ENCODE measurements at regions not wholly inside any gene's neighbourhood (a gene's known extent, or its start where the extent isn't known, plus 50 kb on each side); places are given as distances from the start of the nearest gene placed in this dataset.

DNA sequence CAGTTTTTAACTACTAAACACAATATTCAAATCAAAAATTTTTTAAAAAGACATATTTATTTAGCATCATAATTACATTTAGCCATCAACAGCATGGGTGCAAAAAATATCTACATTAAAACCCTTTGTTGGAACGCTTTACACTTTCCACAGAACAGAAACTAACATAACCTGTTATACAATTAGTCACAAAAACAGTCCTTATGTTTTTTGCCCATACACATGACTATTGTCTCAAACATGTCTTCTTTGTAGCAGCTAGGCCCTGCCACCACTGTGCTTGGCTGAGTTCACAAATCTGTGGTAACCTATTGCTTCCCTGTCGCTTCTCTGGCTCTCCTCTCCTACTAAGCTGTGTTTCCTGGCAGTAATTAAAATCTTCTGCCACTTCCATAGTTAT is 1350.0 kb upstream of the ADGRL2 start:
- DNase-seq (no peak), ATAC-seq (no peak)
- Mint-ChIP-seq H3K27me3 (no peaks in the 10 kb centered on the region), H3K36me3 (ENCODE audit: low read depth) (no peaks in the 10 kb centered on the region), H3K4me1 (no peaks in the 10 kb centered on the region), H3K27ac (no peak overlapping the region), H3K4me3 (no peak overlapping the region)
- H3K9me3 ChIP-seq (ENCODE audit: control insufficient read depth, low read length, poor library complexity, severe bottlenecking): no peaks in the 10 kb centered on the region

DNA sequence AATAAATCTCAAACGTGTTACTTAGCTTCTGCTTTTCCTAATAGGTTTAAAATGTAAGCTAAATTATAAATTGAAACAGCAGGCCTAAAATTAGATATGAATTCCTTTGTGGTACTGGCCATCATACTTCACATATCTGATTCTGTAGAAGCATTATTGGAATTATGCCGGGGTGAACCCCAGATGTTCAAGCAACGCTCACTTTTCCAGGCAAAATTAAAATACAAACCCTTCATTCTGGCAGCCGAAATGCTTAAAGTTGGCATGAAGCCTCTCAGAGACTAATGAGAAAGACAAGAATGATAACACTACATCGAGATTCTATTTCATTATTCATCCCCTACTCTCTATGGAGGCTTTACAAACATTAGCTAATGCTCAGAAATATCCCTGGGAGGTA is 1352.7 kb upstream of the ADGRL2 start:
- no peak overlapping the region for H3K27ac Mint-ChIP-seq
- H3K4me1 Mint-ChIP-seq: no peaks in the 10 kb centered on the region
- H3K27me3 Mint-ChIP-seq: no peaks in the 10 kb centered on the region
- no peaks in the 10 kb centered on the region for H3K36me3 Mint-ChIP-seq (ENCODE audit: low read depth)
- no peak overlapping the region for H3K4me3 Mint-ChIP-seq
- no peaks in the 10 kb centered on the region for H3K9me3 ChIP-seq (ENCODE audit: control insufficient read depth, low read length, poor library complexity, severe bottlenecking)
- ATAC-seq: no peak
- no peak for DNase-seq

DNA sequence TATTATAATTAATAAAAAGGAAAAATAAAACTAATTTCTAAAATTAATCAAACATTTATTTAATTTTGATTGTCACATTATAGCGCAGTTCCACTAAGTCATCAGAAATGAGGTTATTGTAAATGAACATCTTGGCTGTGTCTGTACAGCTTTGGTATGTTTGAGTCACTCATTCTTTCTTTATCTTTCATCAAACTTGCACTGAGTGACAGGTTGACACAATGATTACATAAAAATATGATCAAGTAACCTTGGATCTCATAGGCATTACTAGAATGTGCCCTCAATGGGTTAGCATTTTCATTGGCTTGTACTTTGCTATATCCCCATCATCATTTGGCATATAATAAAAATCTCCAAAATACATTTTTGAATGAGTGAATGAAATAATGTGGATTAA is 1353.2 kb upstream of the ADGRL2 start:
- H3K9me3 ChIP-seq (ENCODE audit: control insufficient read depth, low read length, poor library complexity, severe bottlenecking): no peaks in the 10 kb centered on the region
- no peaks in the 10 kb centered on the region for H3K4me1 Mint-ChIP-seq
- ATAC-seq: no peak
- H3K27ac Mint-ChIP-seq: no peak overlapping the region
- H3K4me3 Mint-ChIP-seq: no peak overlapping the region
- H3K27me3 Mint-ChIP-seq: no peaks in the 10 kb centered on the region
- no peak for DNase-seq
- H3K36me3 Mint-ChIP-seq (ENCODE audit: low read depth): no peaks in the 10 kb centered on the region

DNA sequence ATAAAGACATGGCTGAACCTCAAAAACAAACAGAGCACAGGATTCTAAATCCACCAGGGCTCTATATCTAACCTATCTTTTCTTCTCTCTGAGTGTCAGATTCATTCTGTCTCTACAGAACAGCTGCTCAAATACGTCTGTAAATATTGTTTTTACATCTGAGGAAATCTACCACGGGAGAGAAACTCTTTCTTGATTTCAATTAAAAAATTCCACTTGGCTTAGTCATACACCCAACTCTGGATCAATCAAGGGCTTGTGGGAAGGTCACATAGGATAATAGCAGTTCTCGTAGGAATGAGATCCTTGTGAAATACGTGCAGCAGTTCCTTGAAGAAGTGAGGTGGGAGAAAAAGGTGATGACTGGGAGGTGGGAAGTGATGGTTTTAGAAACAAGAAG is 1355.7 kb upstream of the ADGRL2 start:
- ATAC-seq: no peak
- H3K9me3 ChIP-seq (ENCODE audit: control insufficient read depth, low read length, poor library complexity, severe bottlenecking): no peaks in the 10 kb centered on the region
- Mint-ChIP-seq H3K27me3 (no peaks in the 10 kb centered on the region), H3K4me3 (no peak overlapping the region), H3K27ac (no peak overlapping the region), H3K36me3 (ENCODE audit: low read depth) (no peaks in the 10 kb centered on the region), H3K4me1 (no peaks in the 10 kb centered on the region)
- no peak for DNase-seq

DNA sequence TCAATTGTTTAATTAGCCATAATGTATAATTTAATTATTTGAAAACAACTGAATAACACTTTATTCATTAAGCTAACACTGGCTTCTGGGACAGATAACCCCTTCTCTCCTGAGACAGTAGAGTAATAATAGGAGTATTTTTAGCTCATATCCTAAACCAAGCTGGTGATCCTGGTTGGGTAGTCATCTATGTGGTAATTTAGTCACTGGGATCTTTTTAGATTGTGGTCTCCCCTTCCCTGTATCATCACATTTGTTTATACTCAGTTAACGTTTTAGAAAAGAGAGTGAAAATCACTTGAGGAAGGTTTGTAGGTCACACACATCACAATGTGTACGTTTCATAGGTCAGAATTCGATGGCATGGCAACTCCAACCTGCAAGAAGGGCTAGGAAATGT is 1356.6 kb upstream of the ADGRL2 start:
- Mint-ChIP-seq H3K27me3 (no peaks in the 10 kb centered on the region), H3K36me3 (ENCODE audit: low read depth) (no peaks in the 10 kb centered on the region), H3K27ac (no peak overlapping the region), H3K4me3 (no peak overlapping the region), H3K4me1 (no peaks in the 10 kb centered on the region)
- no peaks in the 10 kb centered on the region for H3K9me3 ChIP-seq (ENCODE audit: control insufficient read depth, low read length, poor library complexity, severe bottlenecking)
- ATAC-seq (no peak), DNase-seq (no peak)

DNA sequence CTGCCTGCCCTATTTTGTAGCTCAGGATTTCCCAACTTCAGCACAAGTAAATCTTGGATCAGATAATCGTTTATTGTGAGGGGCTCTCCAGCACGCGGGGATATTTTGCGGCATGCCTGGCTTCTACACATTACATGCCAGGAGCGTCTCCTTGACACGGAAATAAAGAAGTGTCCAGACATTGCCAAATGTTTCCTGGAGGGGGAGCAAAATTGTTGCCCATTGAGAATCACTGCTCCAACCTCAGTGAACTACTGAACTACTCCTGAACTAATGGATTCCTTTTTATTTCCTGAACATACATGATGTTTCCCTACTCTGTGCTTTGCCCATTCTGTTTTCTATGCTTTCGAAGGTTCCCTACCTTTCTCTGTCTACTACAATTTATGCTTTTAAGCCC is 1359.1 kb upstream of the ADGRL2 start:
- no peak overlapping the region for H3K4me3 Mint-ChIP-seq
- H3K9me3 ChIP-seq (ENCODE audit: control insufficient read depth, low read length, poor library complexity, severe bottlenecking): no peaks in the 10 kb centered on the region
- H3K4me1 Mint-ChIP-seq: no peaks in the 10 kb centered on the region
- no peak for ATAC-seq
- no peak for DNase-seq
- H3K36me3 Mint-ChIP-seq (ENCODE audit: low read depth): no peaks in the 10 kb centered on the region
- no peaks in the 10 kb centered on the region for H3K27me3 Mint-ChIP-seq
- H3K27ac Mint-ChIP-seq: no peak overlapping the region

DNA sequence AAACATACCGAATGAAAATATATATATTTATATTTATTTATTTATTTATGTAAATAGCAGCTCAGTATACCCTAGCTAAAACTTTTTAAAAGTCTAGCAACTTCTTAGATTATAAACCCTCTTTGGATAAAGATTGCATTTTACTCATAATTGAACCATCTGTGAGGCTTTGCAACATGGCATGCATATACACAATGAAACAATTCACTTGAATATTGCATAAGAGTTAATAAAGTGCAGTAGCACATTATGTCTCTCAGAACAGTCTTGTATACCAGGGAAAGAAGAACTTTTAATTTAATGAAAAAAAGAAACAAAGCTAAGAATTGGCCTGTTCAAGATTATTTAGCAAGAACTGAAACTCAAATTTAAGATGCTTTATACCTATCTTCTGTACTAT is 1363.9 kb upstream of the ADGRL2 start:
- no peaks in the 10 kb centered on the region for H3K27me3 Mint-ChIP-seq
- ATAC-seq: no peak
- DNase-seq: no peak
- no peaks in the 10 kb centered on the region for H3K4me1 Mint-ChIP-seq
- no peaks in the 10 kb centered on the region for H3K9me3 ChIP-seq (ENCODE audit: control insufficient read depth, low read length, poor library complexity, severe bottlenecking)
- H3K36me3 Mint-ChIP-seq (ENCODE audit: low read depth): no peaks in the 10 kb centered on the region
- no peak overlapping the region for H3K4me3 Mint-ChIP-seq
- H3K27ac Mint-ChIP-seq: no peak overlapping the region

DNA sequence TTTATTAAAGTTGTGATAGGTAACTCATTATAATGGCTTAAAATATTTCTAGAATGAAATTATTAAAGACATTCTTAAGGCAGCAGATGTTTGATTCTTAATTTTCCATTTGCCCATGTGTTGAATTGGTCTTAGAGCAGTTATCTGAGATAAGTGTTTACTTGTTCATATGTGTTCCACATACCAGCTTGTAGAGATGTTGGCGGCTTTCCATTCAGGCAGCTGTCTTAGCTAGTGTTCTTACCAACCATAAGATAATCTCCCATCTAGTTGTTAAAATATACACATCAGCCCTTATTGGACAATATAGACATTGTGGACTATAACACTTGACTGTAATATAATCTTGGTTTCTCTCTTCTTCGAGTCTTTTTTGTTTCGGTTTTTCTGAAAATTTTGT is 1372.9 kb upstream of the ADGRL2 start:
- Mint-ChIP-seq H3K27me3 (no peaks in the 10 kb centered on the region), H3K4me1 (no peaks in the 10 kb centered on the region), H3K36me3 (ENCODE audit: low read depth) (no peaks in the 10 kb centered on the region), H3K4me3 (no peak overlapping the region), H3K27ac (no peak overlapping the region)
- H3K9me3 ChIP-seq (ENCODE audit: control insufficient read depth, low read length, poor library complexity, severe bottlenecking): no peaks in the 10 kb centered on the region
- DNase-seq (no peak), ATAC-seq (no peak)

DNA sequence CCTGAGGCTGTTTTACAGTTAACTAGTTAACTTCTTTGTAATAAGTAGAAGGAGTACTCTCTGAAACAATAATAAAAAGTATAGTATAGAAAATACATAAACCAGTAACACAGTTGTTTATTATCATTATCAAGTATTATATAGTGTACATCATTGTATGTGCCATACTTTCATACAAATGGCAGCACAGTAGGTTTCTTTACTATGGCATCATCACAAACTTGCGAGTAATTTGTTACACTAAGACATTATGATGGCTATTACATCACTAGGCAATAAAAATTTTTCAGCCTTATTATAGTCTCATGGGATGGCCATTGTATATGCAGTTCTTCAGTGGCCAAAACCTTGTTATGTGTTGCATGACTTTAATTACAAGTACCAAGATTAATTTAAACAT is 1376.5 kb upstream of the ADGRL2 start:
- Mint-ChIP-seq H3K4me1 (no peaks in the 10 kb centered on the region), H3K36me3 (ENCODE audit: low read depth) (no peaks in the 10 kb centered on the region), H3K27ac (no peak overlapping the region), H3K27me3 (no peaks in the 10 kb centered on the region), H3K4me3 (no peak overlapping the region)
- DNase-seq: no peak
- ATAC-seq: no peak
- H3K9me3 ChIP-seq (ENCODE audit: control insufficient read depth, low read length, poor library complexity, severe bottlenecking): no peaks in the 10 kb centered on the region

DNA sequence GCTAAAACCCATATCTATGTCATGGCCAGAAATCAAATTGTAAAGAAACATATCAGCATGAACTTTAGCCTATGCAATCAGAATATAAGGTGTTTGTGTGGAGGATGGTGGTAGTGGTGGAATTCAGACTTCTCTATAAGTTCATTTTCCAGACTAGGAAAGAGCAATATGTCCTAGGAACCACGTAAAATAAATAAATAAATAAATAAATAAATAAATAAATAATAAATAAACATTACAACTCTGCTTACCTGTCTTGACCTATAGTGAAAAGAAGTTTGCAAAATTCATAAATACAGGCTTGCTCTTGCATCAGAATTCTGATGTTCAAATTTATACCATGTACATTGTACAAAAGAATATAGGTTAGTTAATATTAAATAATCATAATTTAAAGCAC is 1382.6 kb upstream of the ADGRL2 start:
- Mint-ChIP-seq H3K27me3 (no peaks in the 10 kb centered on the region), H3K27ac (no peak overlapping the region), H3K4me1 (no peaks in the 10 kb centered on the region), H3K4me3 (no peak overlapping the region), H3K36me3 (ENCODE audit: low read depth) (no peaks in the 10 kb centered on the region)
- ATAC-seq (no peak), DNase-seq (no peak)
- H3K9me3 ChIP-seq (ENCODE audit: control insufficient read depth, low read length, poor library complexity, severe bottlenecking): no peaks in the 10 kb centered on the region

DNA sequence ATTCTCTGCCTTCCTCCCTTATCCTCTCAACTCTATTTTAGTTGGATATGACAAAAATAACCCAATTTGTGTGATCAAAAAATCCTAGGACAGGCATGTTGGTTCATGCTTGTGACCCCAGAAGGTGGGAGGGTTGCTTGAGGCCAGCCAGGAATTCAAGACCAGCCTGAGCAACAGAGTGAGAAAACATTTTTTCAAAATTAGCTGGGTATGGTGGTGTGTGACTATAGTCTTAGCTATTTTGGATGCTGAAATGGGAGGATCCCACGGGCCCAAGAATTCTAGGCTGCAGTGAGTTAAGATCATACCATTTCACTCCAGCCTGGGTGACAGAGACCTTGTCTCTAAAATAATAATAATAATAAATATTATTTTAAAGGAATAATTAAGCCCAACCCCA is 1383.1 kb upstream of the ADGRL2 start:
- H3K9me3 ChIP-seq (ENCODE audit: control insufficient read depth, low read length, poor library complexity, severe bottlenecking): no peaks in the 10 kb centered on the region
- H3K27me3 Mint-ChIP-seq: no peaks in the 10 kb centered on the region
- ATAC-seq (no peak), DNase-seq (no peak)
- no peak overlapping the region for H3K4me3 Mint-ChIP-seq
- H3K27ac Mint-ChIP-seq: no peak overlapping the region
- H3K4me1 Mint-ChIP-seq: no peaks in the 10 kb centered on the region
- H3K36me3 Mint-ChIP-seq (ENCODE audit: low read depth): no peaks in the 10 kb centered on the region

DNA sequence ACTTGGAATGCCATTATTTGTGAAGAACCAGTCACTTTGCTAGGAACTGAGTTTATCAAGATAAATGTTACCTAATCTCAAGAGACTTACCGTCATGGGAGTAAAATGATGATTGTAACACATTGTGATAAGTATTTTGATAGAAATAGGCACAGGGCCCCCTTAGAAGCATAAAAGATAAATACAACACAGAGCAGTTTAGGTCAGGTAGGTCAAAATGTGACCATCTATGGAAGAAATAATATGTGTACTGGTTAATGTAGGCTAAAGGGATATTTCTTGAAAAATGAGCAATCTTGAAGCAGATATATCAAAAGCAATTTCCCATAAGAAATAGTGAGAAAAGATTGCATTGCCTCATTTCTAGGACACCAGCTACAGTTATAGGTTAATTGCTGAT is 1386.8 kb upstream of the ADGRL2 start:
- H3K4me3 Mint-ChIP-seq: no peak overlapping the region
- H3K36me3 Mint-ChIP-seq (ENCODE audit: low read depth): no peaks in the 10 kb centered on the region
- no peak for DNase-seq
- H3K27ac Mint-ChIP-seq: no peak overlapping the region
- no peaks in the 10 kb centered on the region for H3K27me3 Mint-ChIP-seq
- no peaks in the 10 kb centered on the region for H3K4me1 Mint-ChIP-seq
- no peak for ATAC-seq
- H3K9me3 ChIP-seq (ENCODE audit: control insufficient read depth, low read length, poor library complexity, severe bottlenecking): no peaks in the 10 kb centered on the region

DNA sequence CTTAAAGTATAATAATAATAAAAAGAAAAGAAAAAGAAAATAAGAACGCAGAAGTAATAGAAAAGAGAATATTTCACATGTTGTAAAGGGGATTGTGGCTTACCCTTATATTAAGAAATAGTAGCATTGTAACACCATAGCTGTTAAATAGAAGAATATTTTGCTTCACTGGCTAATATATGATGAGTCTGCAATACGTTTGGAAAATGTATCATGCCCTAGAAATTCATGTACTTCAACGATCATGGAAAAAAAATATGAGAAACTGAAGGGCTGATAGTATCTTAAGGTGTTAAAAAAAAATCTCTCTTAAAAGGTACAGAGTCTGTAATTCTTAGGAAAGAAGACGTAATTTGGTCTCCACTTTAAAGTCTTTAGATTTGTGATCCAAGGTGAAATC is 1390.5 kb upstream of the ADGRL2 start:
- no peaks in the 10 kb centered on the region for H3K27me3 Mint-ChIP-seq
- DNase-seq: no peak
- no peaks in the 10 kb centered on the region for H3K4me1 Mint-ChIP-seq
- no peak overlapping the region for H3K4me3 Mint-ChIP-seq
- no peaks in the 10 kb centered on the region for H3K9me3 ChIP-seq (ENCODE audit: control insufficient read depth, low read length, poor library complexity, severe bottlenecking)
- H3K36me3 Mint-ChIP-seq (ENCODE audit: low read depth): no peaks in the 10 kb centered on the region
- no peak overlapping the region for H3K27ac Mint-ChIP-seq
- ATAC-seq: no peak

DNA sequence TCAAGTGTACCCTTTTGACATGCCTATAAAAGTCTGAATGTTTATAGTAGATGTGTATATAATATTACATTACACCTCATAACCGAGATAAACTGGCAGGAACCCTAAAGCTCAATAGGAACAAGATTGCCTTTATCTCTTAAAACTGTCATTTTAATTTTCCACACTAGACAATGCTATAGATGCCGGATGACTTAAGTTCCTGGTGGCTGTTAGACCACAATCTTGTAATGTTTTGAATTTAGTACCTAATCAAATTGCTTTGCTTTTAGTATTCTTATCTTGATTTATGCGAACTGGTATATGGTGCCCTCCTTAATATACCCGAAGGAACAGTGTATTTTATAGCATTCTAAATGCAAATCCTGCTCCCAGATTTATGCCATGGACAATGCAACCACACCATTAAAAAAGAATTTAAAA is 1397.0 kb upstream of the ADGRL4 start:
- ATAC-seq: no peak
- DNase-seq: no peak
- Mint-ChIP-seq H3K27me3 (no peaks in the 10 kb centered on the region), H3K27ac (no peak overlapping the region), H3K36me3 (ENCODE audit: low read depth) (no peaks in the 10 kb centered on the region), H3K4me3 (no peak overlapping the region), H3K4me1 (no peaks in the 10 kb centered on the region)
- no peaks in the 10 kb centered on the region for H3K9me3 ChIP-seq (ENCODE audit: control insufficient read depth, low read length, poor library complexity, severe bottlenecking)

DNA sequence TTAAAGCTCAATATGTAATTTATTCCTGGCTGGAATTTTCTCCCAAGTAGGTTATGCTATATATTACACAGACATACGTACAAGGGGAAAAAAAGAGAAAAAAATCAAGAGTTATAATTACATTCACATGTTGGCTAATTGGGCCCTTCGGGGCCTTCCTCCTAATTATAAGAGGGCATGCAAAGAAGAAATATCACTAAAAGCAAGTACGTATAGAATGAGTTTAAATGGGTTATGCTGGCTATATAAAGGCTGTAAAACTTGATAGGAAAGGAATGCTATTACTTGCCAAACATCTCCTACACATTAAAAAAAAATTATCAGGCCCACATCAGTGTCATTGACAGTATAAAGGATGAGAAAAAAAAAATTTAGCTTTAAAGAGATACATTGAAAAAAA is 1396.1 kb upstream of the ADGRL4 start:
- no peak for DNase-seq
- Mint-ChIP-seq H3K4me3 (no peak overlapping the region), H3K27me3 (no peaks in the 10 kb centered on the region), H3K4me1 (no peaks in the 10 kb centered on the region), H3K36me3 (ENCODE audit: low read depth) (no peaks in the 10 kb centered on the region), H3K27ac (no peak overlapping the region)
- ATAC-seq: no peak
- H3K9me3 ChIP-seq (ENCODE audit: control insufficient read depth, low read length, poor library complexity, severe bottlenecking): no peaks in the 10 kb centered on the region
